NCI-H1436 treated with DMSO at 0.1 percent for 48 hours (cell line): ENCODE measurements at regions not wholly inside any gene's neighbourhood (a gene's known extent, or its start where the extent isn't known, plus 50 kb on each side); places are given as distances from the start of the nearest gene placed in this dataset.
"Not testable (repeated sequence)": the region's sequence is repeated elsewhere in the genome, so short reads cannot be mapped to it uniquely, and the experiment has no call there.

Source experiments
- DNase-seq: peaks from one replicate; lab custom pipeline; 2025; lab: John Stamatoyannopoulos, UW

DNA sequence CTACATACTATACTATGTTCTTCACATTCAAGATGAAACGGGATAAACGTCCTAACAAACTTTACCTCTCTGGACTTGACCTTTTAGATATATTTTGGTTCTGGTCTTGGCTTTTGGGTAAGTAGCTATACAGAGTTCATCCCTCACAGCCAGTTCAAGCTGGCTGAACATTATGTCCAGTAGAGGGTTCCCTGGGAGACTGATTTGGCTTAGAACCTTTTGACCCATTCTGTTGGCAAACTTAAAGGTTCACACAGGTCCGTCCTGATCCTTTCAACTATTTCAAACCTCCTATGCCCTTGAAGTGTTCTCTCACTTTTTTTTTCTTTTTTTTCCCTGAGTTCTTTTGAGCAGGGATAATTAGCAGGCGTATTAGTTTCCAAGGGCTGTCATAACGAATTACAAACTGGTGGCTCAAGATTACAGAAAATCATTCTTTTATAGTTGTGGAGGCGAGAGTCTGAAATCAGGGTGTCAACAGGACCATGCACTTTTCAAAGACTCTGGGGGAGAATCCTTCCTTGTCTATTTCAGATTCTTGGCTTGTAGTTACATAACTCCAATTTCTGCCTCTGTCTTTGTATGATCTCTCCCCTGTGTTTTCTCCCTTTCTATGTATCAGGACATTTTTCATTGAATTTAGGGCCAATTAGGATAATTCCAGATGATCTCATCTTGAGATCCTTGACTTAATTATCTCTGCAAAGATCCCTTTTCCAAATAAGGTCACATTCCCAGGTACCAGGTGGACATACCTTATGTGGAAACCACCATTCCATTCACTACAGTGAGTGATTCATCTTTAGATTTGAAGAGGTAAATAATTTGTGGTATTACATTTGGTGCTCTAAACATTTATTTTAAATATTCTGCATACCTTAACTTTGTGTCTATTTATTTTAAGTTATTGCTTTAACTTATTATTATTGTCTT, 257.4 kb upstream of the USP25 start:
- DNase-seq = no peak

DNA sequence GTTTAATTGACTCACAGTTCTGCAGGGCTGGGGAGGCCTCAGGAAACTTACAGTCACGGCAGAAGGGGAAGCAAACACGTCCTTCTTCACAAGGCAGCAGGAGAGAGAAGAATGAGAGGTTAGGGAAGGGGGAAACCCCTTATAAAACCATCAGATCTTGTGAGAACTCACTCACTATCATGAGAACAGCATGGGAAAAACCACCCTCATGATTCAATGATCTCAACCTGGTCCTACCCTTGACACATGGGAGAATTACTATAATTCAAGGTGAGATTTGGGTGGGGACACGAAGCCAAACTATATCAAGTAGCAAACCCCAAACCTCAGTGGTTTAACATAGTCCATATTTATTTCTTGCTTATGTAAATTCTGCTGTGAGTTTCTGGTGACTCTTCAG, 252.0 kb upstream of the USP25 start:
- not testable (repeated sequence) for DNase-seq

GRCh38 chr21:15480160-15480559, 249.6 kb upstream of the USP25 start:
- no peak for DNase-seq

DNA sequence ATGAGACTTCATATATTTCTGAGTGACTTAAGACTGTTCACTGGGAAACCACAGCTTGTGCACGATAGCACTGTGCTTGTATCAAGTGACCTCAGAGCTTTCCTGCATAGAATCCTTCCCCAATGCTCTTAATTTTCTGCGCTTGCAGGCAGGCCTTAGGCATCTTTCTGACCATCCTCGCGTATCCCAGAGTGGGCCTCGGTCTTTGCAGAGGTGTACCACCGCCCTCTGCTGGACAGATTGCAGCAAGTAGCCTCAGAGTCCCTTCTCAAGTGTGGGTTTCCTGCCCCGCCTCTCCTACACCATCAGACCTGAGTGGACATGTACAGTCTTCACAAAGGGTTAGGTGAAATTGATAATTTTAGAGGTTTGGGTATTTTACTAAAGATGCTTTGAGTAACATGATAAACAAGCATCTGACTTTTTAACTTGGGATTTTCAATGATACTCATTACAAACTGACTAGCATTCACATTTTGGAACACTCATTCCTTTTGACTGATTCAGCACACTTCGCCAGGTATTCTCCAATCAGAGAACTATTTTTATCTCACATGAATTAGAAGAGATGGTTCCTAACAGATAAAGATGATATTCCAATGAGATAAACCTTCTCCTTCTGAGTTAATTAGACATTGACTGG, 246.5 kb upstream of the USP25 start:
- DNase-seq = no peak

DNA sequence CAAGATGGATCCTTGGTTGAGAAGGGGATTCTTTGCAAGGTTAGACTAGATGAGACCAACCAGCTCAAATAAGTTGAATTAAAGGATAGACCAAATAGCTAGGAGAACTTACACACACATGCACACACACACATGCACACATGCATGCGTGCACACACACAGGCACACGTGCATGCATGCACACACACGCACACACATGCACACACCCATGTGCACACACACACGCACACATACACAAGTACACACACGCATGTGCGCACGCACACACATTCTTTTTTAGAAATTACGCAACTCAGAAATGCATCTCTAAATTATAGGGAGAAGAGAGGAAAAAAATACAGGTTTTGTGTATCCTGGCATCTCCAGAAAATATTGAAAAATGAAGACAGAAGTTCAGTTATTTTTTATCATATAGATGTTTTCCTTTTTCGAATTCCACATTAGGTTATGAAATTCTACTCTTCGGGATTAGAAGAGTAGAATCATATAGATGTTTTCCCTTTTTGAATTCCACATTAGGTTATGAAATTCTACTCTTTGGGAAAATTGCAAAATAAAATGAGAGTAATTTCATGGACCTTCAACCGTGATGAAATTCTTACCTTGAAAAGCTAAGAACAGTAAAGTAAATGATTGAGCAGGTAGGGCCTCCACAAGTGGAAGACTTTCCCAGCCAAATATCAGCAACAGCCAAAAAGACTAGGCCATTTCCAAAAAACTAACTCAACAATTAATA, 243.2 kb upstream of the USP25 start:
- DNase-seq = no peak

DNA sequence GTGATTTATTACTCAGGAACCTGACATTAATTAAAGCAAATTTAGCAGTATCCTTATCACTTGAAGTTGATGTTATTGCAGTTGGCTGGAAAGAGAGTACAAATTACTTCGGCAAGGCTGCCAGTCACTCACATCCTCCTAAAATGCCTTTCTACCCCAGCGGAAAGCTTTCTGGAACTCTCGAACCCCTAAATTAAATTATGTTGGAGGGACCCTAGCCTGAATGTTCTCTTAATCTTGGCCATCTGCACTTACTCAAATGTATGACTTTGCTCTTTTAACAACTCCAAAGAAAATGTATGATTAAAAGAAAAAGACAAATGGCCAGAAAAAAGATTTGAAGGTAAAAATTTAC, 242.6 kb upstream of the USP25 start:
- no peak for DNase-seq

GRCh38 chr21:15491100-15491499, 238.7 kb upstream of the USP25 start:
- DNase-seq = no peak

DNA sequence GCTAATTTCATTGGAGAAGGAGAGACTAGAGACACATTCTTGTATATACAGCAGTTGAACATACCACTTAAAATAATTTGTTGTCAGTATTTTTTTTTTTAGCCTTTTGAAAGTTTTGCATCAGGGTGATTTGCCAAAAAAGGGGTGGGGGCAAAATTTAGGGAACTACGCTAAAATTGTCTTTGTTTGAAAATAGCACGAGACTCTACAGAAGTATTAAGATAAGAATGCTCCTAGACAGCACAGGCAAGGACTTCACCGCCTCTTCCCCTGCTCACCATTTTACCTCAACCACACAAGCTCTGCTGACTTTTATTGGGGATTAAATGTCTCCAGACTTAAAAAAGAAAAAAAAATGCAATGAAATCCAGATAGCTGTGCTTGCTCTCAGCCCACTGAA, 236.1 kb upstream of the USP25 start:
- no peak for DNase-seq

DNA sequence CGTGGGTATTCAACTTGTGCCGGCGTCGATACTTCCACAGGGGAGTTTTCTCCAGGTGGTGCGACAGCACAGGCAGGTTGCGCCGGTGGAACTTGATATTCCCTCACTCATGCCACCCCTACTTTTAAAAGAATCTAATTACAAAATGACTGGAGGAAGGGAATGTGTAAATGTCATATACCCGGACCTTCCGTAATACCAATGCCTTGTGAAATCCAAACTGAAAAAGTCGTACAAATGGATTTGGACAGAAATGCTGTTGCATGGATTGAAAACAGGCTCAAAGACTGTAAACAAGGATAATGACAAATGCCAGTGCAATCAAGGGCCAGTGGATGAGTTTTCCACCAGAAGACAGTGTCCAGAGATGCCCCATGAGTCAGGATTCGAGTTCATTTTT, 235.3 kb upstream of the USP25 start:
- DNase-seq = no peak

- DNase-seq = no peak
Observed at GRCh38 chr21:15495965-15496364, 233.8 kb upstream of the USP25 start.

DNA sequence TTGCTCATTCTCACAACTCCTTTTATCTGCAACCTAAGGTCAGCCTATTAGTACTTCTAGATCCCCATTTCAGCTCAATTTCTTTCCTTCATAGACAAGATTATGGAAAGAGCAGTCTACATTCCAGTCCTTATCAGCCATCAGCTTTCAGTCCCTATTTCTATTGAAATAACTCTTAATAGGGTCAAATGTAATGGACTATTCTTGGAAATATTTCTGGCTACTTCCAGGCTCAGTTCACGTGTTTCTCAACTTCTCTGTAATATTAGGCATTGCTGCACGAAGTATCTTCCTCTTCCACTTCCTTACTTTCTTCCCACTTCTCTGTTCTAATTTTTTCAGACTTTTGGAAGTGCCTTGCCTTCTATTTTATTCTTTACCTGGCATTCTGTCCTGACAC, 232.9 kb upstream of the USP25 start:
- DNase-seq = no peak

DNA sequence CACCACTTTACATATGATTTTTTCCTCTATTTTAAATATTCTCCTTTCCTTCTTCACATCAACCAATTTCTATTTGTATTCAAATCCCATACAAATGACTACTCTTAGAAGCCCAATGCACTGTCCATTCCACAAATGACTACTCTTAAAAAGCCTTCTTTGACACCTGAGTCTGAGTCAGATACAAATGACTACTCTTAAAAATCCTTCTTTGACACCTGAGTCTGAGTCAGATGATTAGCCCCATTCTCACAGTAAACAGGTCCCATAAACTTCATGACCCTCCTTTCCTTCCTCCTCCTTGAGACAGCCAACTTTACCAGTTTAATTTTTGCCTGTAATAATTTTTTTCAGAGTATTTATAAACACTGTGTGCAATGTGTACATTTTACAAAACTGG, 231.3 kb upstream of the USP25 start:
- DNase-seq = no peak

DNA sequence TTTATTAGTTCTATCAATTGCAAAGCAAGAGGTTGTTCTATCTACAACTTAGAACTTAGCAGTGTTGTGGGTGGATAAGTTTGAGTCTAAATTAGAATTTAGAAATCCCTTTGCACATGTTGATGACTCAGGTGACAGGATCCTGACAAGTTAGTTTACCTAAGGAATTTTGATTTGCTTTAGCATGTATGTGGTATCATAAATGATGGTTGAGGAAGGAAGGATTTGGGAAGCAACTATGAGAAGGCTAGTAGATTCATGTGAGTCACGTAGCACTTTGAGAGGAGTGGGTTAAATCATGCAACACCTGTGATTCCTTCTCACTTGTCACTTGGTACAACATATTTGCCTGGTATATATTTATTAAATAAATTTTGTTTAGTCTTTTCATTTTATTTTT, 223.7 kb upstream of the USP25 start:
- DNase-seq = no peak

- no peak for DNase-seq
Observed at GRCh38 chr21:15508554-15508953, 221.2 kb upstream of the USP25 start.

DNA sequence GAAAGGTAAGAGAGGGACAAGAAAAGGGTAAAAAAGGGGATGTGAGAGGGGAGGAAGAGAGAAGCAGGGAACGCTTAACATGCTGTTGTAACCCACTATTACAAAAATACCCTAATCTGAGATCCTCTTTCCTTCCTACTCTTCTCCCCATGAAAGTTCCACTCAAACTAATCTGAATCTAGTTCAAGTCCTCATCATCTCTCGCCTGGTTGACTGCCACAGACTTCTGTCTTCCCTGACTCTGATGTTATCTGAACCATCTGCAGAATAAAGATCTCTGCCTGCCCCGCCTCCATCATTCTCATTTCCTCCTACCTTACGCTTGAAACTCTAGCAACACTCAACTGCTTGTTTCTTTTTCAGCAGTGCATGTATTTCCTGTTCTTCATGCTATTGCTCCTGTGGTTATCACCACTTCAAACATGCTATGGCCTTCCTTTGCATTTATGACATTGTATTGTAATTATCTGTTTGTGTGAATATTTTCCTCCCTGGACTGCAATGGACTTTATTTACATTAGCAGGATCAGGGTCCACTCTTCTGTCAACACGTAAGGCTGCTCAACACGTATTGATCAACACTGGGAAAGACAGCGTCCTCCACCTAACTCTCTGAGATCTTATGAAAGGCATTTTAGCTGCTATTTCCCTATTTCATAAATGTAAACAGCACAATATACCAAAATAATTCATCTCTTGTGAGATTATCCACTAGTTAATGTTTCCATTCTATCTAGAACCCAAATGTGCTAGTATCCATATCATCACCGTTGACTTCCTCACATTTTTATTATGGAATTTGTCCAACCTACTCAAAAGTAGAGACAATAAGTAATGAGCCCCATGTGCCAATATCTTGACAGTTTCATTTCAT, 215.5 kb upstream of the USP25 start:
- no peak for DNase-seq

- DNase-seq = no peak
Observed at GRCh38 chr21:15515908-15516307, 213.9 kb upstream of the USP25 start.

- no peak for DNase-seq
Observed at GRCh38 chr21:15517394-15517793, 212.4 kb upstream of the USP25 start.

- no peak for DNase-seq
Observed at GRCh38 chr21:15520811-15521643, 208.8 kb upstream of the USP25 start.

DNA sequence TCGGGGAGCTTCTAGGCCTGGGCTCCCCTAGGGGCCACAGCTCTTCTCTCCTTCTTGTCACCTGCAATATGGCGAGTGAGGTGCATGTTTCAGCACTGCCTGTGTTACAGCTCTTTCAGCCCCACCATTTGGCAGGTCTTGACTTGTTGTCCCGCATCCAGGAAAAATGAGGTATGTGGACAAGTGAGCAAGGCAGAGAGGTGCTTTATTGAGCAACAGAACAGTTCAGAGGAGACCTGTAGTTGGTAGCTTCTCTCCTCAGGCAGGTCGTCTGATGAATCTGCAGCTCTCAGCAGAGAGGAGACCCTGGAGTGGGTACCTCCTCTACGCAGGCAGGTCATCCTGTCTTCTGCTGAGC, 208.2 kb upstream of the USP25 start:
- no peak for DNase-seq

DNA sequence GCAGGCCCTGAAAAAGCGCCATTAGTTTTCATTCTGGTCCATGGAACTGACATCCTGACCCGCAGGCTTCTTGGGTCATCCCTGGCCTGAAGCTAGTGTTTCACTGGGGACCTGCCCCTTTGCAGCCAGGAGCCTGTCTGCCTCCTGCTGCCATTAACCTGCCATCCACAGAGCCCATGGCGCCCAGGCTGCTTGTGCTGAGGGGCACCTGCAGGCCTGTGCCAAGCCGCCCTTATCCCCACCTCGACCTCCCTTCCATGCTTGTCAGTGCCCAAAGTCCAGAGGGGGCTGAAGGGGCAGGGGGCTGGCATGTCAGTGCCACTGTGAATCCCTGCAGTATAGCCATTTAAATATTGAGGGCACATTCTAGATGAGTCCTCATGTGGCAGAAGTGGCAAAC, 207.6 kb upstream of the USP25 start:
- DNase-seq = no peak

GRCh38 chr21:15524855-15525254, 204.9 kb upstream of the USP25 start:
- DNase-seq = no peak
